Brain pericyte (primary cell): ENCODE measurements at regions not wholly inside any gene's neighbourhood (a gene's known extent, or its start where the extent isn't known, plus 50 kb on each side); places are given as distances from the start of the nearest gene placed in this dataset.

Experiments used
- DNase-seq: peaks from one replicate; pipeline ENCODE4 v3.0.0-alpha.2; 2012; ENCODE audit warnings: low read depth, low spot score

- DNase-seq: no peak
Measured at GRCh38 chr9:94159069-94159939, 75.0 kb downstream of the PTPDC1 start.

- no peak for DNase-seq
Measured at GRCh38 chr9:94160594-94161501, 76.6 kb downstream of the PTPDC1 start.

- DNase-seq: no peak
Measured at GRCh38 chr9:94161673-94162072, 77.4 kb downstream of the PTPDC1 start.

- DNase-seq: no peak
Measured at GRCh38 chr9:94164806-94165549, 80.7 kb downstream of the PTPDC1 start.

- peak; percentile 98 for DNase-seq
Measured at GRCh38 chr9:94165592-94166235, 81.5 kb downstream of the PTPDC1 start.

GRCh38 chr9:94166236-94166975 lies 82.1 kb downstream of the PTPDC1 start:
- DNase-seq: peak; percentile 96

- DNase-seq: no peak
Measured at GRCh38 chr9:94166976-94167346, 82.7 kb downstream of the PTPDC1 start.

DNA sequence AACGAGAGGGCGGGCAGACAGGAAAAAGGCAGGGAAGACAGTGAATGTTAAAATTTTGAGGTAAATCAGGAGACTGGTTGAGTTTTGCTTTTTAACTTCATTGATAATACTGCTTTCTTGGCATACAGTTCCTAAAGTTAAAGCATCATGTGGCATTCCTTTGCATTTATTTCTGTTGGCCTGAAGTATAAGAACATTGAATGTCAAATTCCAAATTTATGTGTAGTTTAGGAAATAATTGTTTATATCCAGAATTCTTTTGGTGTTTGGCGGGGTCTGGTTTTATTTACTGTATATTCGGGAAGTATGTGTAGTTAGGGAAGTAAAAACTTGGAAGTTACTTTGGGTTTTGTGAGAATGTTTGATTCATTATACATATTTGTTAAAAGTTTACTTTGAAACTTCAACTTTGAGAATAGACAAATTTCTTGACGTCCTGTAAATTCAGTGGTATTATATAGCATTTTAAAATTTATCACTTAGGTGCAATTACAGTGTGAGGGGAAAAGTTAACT lies 83.2 kb downstream of the PTPDC1 start:
- no peak for DNase-seq

DNA sequence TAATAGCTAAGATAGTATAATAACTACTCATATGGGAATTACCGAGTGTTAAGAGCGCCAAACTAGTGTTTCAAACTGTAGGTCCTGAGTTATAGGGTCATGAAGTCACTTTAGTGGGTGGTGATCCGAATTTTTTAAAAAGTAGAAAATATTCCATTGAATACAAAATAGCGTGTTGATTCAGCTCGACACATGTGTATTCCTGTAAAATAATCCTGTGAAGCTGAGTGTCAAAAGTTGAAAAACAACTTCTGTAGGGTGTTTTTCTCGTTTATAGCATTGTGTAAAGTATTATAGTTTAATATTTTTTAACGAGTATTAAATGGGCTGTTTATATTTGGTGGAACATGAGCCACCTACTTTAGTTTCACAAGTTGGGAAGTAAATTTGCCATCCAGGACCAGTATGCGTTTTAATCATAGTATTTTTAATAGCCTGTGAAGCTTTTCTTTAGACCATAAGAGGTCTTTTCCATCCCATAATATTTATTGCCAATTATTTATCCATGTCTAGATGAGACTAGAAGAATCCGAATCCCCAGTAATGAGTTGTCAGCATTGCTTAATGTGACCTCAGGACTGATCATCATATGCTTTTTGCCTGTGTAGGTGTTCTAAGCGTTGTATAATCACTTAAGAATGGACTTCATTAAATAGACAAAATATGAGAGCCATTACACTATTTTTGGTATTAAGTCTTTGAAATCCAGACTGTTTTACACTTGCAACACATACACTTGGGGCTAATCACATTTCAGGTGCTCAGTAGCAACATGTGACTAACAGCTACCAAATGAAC lies 84.1 kb downstream of the PTPDC1 start:
- no peak for DNase-seq

- no peak for DNase-seq
Measured at GRCh38 chr9:94169968-94170367, 85.7 kb downstream of the PTPDC1 start.

- DNase-seq: no peak
Measured at GRCh38 chr9:94173632-94174031, 85.5 kb upstream of the ZNF169 start.

GRCh38 chr9:94174164-94174563 lies 84.9 kb upstream of the ZNF169 start:
- DNase-seq: no peak

- no peak for DNase-seq
Measured at GRCh38 chr9:94175669-94176068, 83.4 kb upstream of the ZNF169 start.

DNA sequence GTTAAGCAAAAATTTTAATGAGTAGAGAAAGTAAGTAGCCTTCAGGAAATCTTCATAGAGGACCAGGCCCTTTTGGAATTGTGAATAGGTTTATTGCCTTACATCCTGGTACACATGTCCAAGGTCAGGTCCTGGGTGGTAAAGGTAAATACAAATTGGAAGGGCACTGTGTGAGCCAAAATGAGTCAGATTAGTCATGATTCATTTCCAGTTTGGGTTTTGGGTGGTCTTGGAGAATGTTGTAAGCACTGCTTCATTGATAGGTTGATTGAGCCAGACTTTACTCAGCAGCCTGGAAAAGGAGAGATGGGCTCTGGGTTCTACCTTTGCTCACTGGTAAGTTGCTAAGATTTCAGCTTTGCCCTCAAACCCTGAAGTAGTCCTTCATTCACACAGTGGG lies 82.5 kb upstream of the ZNF169 start:
- no peak for DNase-seq

GRCh38 chr9:94178927-94179326 lies 80.2 kb upstream of the ZNF169 start:
- no peak for DNase-seq

GRCh38 chr9:94181408-94182181 lies 77.5 kb upstream of the ZNF169 start:
- DNase-seq: no peak

GRCh38 chr9:94182532-94182931 lies 76.6 kb upstream of the ZNF169 start:
- DNase-seq: no peak

- DNase-seq: no peak
Measured at GRCh38 chr9:94183240-94183999, 75.7 kb upstream of the ZNF169 start.
